ENCODE measurements at regions not wholly inside any gene's neighbourhood (a gene's known extent, or its start where the extent isn't known, plus 50 kb on each side); places are given as distances from the start of the nearest gene placed in this dataset.

DNA sequence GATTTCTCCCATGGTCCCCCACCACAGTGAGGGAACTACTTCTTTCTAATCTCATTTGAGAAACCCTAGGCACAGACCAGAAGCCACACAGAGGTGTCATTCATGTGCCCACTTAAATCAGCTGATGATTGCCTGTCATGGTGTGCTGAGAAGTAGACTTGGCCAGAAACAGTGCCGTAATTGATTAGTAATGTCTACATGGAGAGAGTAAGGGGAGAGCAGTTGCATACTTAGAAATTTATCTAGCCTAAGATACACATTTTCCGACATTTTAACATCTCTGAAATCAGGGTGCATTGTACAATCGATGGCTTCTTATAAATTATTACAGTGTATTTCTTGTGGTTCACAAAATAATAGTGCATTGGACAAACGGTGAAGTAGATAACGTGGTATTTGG lies 271.8 kb downstream of the IRF8 start:
- WGBS = 64% methylated on average over 5 of the region's 5 CpGs
- Histone ChIP-seq H3K27ac (ENCODE audit: low read depth) (no peak overlapping the region), H3K36me3 (ENCODE audit: insufficient read depth) (no peaks in the 10 kb centered on the region), H3K4me3 (ENCODE audit: low read depth, low read length) (no peak overlapping the region), H3K4me1 (ENCODE audit: insufficient read depth) (no peaks in the 10 kb centered on the region)
- DNase-seq (ENCODE audit: extremely low spot score) = no peak

- no peak overlapping the region for H3K4me3 ChIP-seq (ENCODE audit: low read depth, low read length)
- DNase-seq (ENCODE audit: extremely low spot score) = no peak
- H3K27ac ChIP-seq (ENCODE audit: low read depth) = no peak overlapping the region
- H3K4me1 ChIP-seq (ENCODE audit: insufficient read depth) = no peaks in the 10 kb centered on the region
- no peaks in the 10 kb centered on the region for H3K36me3 ChIP-seq (ENCODE audit: insufficient read depth)
- WGBS = 80% methylated on average over 5 of the region's 5 CpGs
Observed at GRCh38 chr16:86171329-86171728, 272.4 kb downstream of the IRF8 start.

DNA sequence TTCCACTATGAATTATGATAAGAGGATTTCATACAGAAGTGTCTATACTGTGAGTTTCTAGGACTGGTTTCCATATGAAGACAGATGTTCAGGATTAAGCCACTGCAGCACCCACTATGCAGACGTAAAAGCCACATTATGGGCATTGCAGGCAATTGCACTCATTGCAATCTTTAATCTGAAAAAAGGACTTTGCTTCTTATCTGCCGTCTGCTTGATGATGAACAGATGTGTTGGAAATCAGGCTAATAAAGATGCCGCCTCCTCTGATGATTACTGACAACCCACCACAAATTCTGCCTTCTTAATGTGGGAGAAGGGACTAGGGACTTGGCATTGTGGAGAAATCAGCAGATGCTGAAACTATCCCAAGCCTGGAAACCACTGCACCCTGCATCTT lies 276.9 kb downstream of the IRF8 start:
- no peaks in the 10 kb centered on the region for H3K36me3 ChIP-seq (ENCODE audit: insufficient read depth)
- 61% methylated on average over 3 of the region's 3 CpGs for WGBS
- no peak overlapping the region for H3K4me3 ChIP-seq (ENCODE audit: low read depth, low read length)
- no peak overlapping the region for H3K27ac ChIP-seq (ENCODE audit: low read depth)
- no peak for DNase-seq (ENCODE audit: extremely low spot score)
- H3K4me1 ChIP-seq (ENCODE audit: insufficient read depth) = no peaks in the 10 kb centered on the region

DNA sequence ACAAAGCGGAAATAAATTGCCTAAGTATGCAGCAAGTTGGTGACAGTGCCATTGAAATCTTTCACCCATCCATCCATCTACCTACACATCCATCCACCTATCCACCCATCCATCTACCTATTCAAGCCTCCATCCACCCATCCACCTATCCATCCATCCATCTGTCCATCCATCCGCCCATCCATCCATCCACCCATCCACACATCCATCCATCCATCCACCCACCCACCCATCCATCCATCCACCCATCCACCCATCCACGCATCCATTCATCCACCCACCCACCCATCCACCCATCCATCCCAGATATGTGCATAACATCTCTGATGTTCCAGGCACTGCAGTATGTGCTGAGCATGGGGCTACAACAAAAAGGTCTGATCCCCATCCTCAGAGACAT lies 277.5 kb downstream of the IRF8 start:
- 96% methylated on average over 3 of the region's 3 CpGs for WGBS
- no peaks in the 10 kb centered on the region for H3K36me3 ChIP-seq (ENCODE audit: insufficient read depth)
- H3K4me1 ChIP-seq (ENCODE audit: insufficient read depth) = no peaks in the 10 kb centered on the region
- DNase-seq (ENCODE audit: extremely low spot score) = no peak
- H3K27ac ChIP-seq (ENCODE audit: low read depth) = no peak overlapping the region
- H3K4me3 ChIP-seq (ENCODE audit: low read depth, low read length) = no peak overlapping the region

GRCh38 chr16:86180244-86180643 lies 281.3 kb downstream of the IRF8 start:
- Histone ChIP-seq H3K27ac (ENCODE audit: low read depth) (no peak overlapping the region), H3K4me3 (ENCODE audit: low read depth, low read length) (no peak overlapping the region), H3K4me1 (ENCODE audit: insufficient read depth) (no peaks in the 10 kb centered on the region), H3K36me3 (ENCODE audit: insufficient read depth) (no peaks in the 10 kb centered on the region)
- no peak for DNase-seq (ENCODE audit: extremely low spot score)
- 83% methylated on average over 13 of the region's 13 CpGs for WGBS

- Histone ChIP-seq H3K27ac (ENCODE audit: low read depth) (no peak overlapping the region), H3K36me3 (ENCODE audit: insufficient read depth) (no peaks in the 10 kb centered on the region), H3K4me1 (ENCODE audit: insufficient read depth) (no peaks in the 10 kb centered on the region), H3K4me3 (ENCODE audit: low read depth, low read length) (no peak overlapping the region)
- 97% methylated on average over 4 of the region's 4 CpGs for WGBS
- no peak for DNase-seq (ENCODE audit: extremely low spot score)
Observed at GRCh38 chr16:86180780-86181179, 281.8 kb downstream of the IRF8 start.

DNA sequence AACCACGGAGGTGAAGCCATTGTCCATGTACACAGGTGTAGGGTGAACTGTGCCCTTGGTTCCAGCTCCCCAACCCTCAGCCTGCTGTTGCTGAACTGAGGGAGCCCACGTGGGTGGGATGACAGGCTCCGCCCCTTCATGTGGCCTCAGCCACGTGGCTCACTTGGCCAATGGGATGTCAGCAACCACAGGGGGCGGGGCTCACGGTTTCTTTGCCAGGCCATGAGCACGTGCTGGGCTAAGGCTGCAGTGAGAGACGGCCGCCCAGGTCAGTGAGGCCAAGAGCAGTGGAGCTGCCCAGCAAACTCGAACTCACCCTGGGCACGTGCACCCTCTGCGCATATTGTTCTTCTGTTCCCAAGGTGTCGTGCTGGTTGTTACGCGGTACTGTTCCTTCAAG lies 282.6 kb downstream of the IRF8 start:
- 89% methylated on average over 15 of the region's 15 CpGs for WGBS
- Histone ChIP-seq H3K4me3 (ENCODE audit: low read depth, low read length) (no peak overlapping the region), H3K27ac (ENCODE audit: low read depth) (no peak overlapping the region), H3K4me1 (ENCODE audit: insufficient read depth) (no peaks in the 10 kb centered on the region), H3K36me3 (ENCODE audit: insufficient read depth) (no peaks in the 10 kb centered on the region)
- DNase-seq (ENCODE audit: extremely low spot score) = no peak

GRCh38 chr16:86184185-86184584 lies 285.2 kb downstream of the IRF8 start:
- no peak for DNase-seq (ENCODE audit: extremely low spot score)
- no peaks in the 10 kb centered on the region for H3K36me3 ChIP-seq (ENCODE audit: insufficient read depth)
- H3K4me3 ChIP-seq (ENCODE audit: low read depth, low read length) = no peak overlapping the region
- H3K4me1 ChIP-seq (ENCODE audit: insufficient read depth) = no peaks in the 10 kb centered on the region
- no peak overlapping the region for H3K27ac ChIP-seq (ENCODE audit: low read depth)
- 82% methylated on average over 6 of the region's 6 CpGs for WGBS

GRCh38 chr16:86185089-86185488 lies 286.1 kb downstream of the IRF8 start:
- no peak for DNase-seq (ENCODE audit: extremely low spot score)
- Histone ChIP-seq H3K4me1 (ENCODE audit: insufficient read depth) (no peaks in the 10 kb centered on the region), H3K27ac (ENCODE audit: low read depth) (no peak overlapping the region), H3K36me3 (ENCODE audit: insufficient read depth) (no peaks in the 10 kb centered on the region), H3K4me3 (ENCODE audit: low read depth, low read length) (no peak overlapping the region)
- WGBS = 69% methylated on average over 6 of the region's 6 CpGs

GRCh38 chr16:86186313-86186712 lies 287.4 kb downstream of the IRF8 start:
- Histone ChIP-seq H3K27ac (ENCODE audit: low read depth) (no peak overlapping the region), H3K4me1 (ENCODE audit: insufficient read depth) (no peaks in the 10 kb centered on the region), H3K36me3 (ENCODE audit: insufficient read depth) (no peaks in the 10 kb centered on the region), H3K4me3 (ENCODE audit: low read depth, low read length) (no peak overlapping the region)
- WGBS = 79% methylated on average over 13 of the region's 13 CpGs
- DNase-seq (ENCODE audit: extremely low spot score) = no peak

GRCh38 chr16:86189934-86190333 lies 291.0 kb downstream of the IRF8 start:
- DNase-seq (ENCODE audit: extremely low spot score) = no peak
- no peaks in the 10 kb centered on the region for H3K36me3 ChIP-seq (ENCODE audit: insufficient read depth)
- H3K27ac ChIP-seq (ENCODE audit: low read depth) = no peak overlapping the region
- no peak overlapping the region for H3K4me3 ChIP-seq (ENCODE audit: low read depth, low read length)
- 86% methylated on average over 4 of the region's 4 CpGs for WGBS
- no peaks in the 10 kb centered on the region for H3K4me1 ChIP-seq (ENCODE audit: insufficient read depth)

GRCh38 chr16:86191663-86192062 lies 292.7 kb downstream of the IRF8 start:
- H3K4me3 ChIP-seq (ENCODE audit: low read depth, low read length) = no peak overlapping the region
- H3K36me3 ChIP-seq (ENCODE audit: insufficient read depth) = no peaks in the 10 kb centered on the region
- WGBS = 61% methylated on average over 14 of the region's 14 CpGs
- H3K27ac ChIP-seq (ENCODE audit: low read depth) = peak overlapping the region; percentile 53
- H3K4me1 ChIP-seq (ENCODE audit: insufficient read depth) = no peaks in the 10 kb centered on the region
- no peak for DNase-seq (ENCODE audit: extremely low spot score)

- Histone ChIP-seq H3K36me3 (ENCODE audit: insufficient read depth) (no peaks in the 10 kb centered on the region), H3K4me1 (ENCODE audit: insufficient read depth) (no peaks in the 10 kb centered on the region), H3K4me3 (ENCODE audit: low read depth, low read length) (no peak overlapping the region), H3K27ac (ENCODE audit: low read depth) (no peak overlapping the region)
- DNase-seq (ENCODE audit: extremely low spot score) = no peak
- 70% methylated on average over 15 of the region's 15 CpGs for WGBS
Observed at GRCh38 chr16:86193528-86194193, 294.7 kb downstream of the IRF8 start.

GRCh38 chr16:86195863-86196630 lies 297.1 kb downstream of the IRF8 start:
- DNase-seq (ENCODE audit: extremely low spot score) = no peak
- no peaks in the 10 kb centered on the region for H3K36me3 ChIP-seq (ENCODE audit: insufficient read depth)
- peak overlapping the region; percentile 87 for H3K27ac ChIP-seq (ENCODE audit: low read depth)
- 20% methylated on average over 22 of the region's 22 CpGs for WGBS
- H3K4me1 ChIP-seq (ENCODE audit: insufficient read depth) = no peaks in the 10 kb centered on the region
- peak overlapping the region; percentile 40 for H3K4me3 ChIP-seq (ENCODE audit: low read depth, low read length)
